ENCODE measurements at regions not wholly inside any gene's neighbourhood (a gene's known extent, or its start where the extent isn't known, plus 50 kb on each side); places are given as distances from the start of the nearest gene placed in this dataset.

DNA sequence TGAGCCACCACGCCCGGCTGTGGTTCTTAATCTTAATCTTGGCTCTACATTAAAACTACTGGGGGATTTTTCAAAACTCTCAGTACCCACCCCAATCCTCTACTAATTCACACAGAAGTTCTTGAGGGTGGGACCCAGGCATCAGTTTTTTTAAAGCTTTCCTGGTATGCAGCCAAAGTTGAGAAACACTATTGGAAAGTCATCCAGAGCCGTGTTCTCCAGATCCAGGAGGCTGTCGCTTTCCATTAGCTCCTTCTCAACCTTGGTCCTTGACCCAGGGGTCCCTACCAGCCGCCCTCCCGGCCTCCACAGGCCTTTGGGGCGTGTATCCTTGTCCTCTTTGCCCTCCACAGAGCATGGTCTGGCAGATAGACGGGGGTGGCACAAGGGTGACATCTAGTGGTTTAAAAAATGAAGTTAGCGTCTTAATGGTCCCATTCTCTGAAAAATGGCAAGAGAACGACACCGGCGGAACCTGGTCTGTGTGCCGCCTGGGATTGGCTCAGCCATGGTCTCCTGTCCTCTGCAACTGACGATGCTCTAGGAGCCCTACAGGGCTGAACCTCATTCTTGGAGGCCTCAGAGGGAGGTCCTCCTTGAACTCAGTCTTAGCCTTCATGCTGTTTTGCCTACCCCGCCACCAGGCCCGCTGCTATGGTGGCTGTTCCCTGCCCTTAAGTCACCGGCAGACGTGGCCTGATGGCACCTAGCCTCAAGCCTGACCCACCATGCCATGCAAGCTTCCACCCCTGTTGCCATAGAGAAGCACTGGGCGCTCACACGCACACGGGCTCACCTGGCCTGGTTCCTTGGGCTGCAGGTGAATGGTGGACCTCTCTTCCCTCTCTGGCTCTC, 152.0 kb upstream of the SYN3 start:
- Mint-ChIP-seq H3K4me3 (ENCODE audit: unreplicated experiment) (no peak overlapping the region), H3K9me3 (ENCODE audit: unreplicated experiment) (no peaks in the 10 kb centered on the region), H3K4me1 (ENCODE audit: unreplicated experiment) (no peaks in the 10 kb centered on the region), H3K27me3 (ENCODE audit: unreplicated experiment) (peaks cover 6% of the 10 kb centered on the region), H3K36me3 (ENCODE audit: unreplicated experiment) (no peaks in the 10 kb centered on the region), H3K27ac (ENCODE audit: unreplicated experiment) (no peak overlapping the region)
- TF ChIP-seq, protein P1, sequence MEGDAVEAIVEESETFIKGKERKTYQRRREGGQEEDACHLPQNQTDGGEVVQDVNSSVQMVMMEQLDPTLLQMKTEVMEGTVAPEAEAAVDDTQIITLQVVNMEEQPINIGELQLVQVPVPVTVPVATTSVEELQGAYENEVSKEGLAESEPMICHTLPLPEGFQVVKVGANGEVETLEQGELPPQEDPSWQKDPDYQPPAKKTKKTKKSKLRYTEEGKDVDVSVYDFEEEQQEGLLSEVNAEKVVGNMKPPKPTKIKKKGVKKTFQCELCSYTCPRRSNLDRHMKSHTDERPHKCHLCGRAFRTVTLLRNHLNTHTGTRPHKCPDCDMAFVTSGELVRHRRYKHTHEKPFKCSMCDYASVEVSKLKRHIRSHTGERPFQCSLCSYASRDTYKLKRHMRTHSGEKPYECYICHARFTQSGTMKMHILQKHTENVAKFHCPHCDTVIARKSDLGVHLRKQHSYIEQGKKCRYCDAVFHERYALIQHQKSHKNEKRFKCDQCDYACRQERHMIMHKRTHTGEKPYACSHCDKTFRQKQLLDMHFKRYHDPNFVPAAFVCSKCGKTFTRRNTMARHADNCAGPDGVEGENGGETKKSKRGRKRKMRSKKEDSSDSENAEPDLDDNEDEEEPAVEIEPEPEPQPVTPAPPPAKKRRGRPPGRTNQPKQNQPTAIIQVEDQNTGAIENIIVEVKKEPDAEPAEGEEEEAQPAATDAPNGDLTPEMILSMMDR (IDR thresholded peaks at IDR 0.05), result peak; percentile 63
- DNase-seq (ENCODE audit: extremely low spot score, unreplicated experiment), result no peak

DNA sequence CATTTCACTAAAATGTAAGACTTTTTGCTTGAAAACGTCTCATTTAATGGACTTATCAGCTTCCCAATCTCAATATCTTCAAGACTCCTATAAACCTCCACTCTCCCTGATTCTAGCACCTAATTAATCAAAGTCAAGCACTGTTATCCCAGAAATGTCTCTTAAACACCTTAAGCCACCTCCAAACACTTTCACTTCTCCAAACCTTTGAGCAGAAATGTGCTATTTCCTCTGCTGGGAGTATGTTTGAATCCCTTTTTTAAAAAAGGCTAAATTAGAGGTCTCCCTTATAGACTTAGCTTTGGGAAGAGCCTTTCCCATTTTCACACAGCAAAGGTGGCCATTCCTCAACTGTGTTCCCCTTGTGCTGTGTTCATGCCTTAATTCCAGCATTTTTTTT, 146.2 kb upstream of the SYN3 start:
- H3K27me3 Mint-ChIP-seq (ENCODE audit: unreplicated experiment), result peaks cover 12% of the 10 kb centered on the region
- no peaks in the 10 kb centered on the region for H3K9me3 Mint-ChIP-seq (ENCODE audit: unreplicated experiment)

DNA sequence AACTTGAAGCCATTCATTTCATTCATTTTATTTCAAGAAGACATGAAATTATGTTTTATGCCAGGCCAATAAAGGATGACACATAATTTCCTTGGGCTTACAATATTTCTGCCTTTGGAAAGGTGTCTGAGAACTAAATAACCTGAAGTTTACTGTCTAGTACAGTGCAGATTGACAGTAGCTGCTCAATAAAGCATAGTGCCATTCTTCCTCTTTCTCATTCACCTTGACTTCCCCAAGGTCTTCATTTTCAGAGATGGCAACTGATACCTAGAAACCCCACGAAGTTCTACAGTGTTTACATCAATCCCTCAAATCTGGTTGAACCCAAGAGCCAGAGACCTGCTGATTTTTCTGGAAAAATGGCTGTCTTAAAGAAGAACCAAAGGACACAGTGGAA, 144.3 kb upstream of the SYN3 start:
- H3K4me3 Mint-ChIP-seq (ENCODE audit: unreplicated experiment), result no peak overlapping the region
- no peaks in the 10 kb centered on the region for H3K4me1 Mint-ChIP-seq (ENCODE audit: unreplicated experiment)
- H3K27me3 Mint-ChIP-seq (ENCODE audit: unreplicated experiment), result peaks cover 16% of the 10 kb centered on the region
- H3K9me3 Mint-ChIP-seq (ENCODE audit: unreplicated experiment), result peaks cover 4% of the 10 kb centered on the region
- no peak overlapping the region for H3K27ac Mint-ChIP-seq (ENCODE audit: unreplicated experiment)
- TF ChIP-seq, protein P1 (IDR thresholded peaks at IDR 0.05), result no peak
- DNase-seq (ENCODE audit: extremely low spot score, unreplicated experiment), result no peak
- H3K36me3 Mint-ChIP-seq (ENCODE audit: unreplicated experiment), result no peaks in the 10 kb centered on the region

More for the DNA sequence above, 146.2 kb upstream of the SYN3 start:
- TF ChIP-seq, protein P1 (IDR thresholded peaks at IDR 0.05), result no peak
- H3K27ac Mint-ChIP-seq (ENCODE audit: unreplicated experiment), result no peak overlapping the region
- H3K4me1 Mint-ChIP-seq (ENCODE audit: unreplicated experiment), result no peaks in the 10 kb centered on the region
- H3K36me3 Mint-ChIP-seq (ENCODE audit: unreplicated experiment), result no peaks in the 10 kb centered on the region
- DNase-seq (ENCODE audit: extremely low spot score, unreplicated experiment), result no peak
- no peak overlapping the region for H3K4me3 Mint-ChIP-seq (ENCODE audit: unreplicated experiment)

DNA sequence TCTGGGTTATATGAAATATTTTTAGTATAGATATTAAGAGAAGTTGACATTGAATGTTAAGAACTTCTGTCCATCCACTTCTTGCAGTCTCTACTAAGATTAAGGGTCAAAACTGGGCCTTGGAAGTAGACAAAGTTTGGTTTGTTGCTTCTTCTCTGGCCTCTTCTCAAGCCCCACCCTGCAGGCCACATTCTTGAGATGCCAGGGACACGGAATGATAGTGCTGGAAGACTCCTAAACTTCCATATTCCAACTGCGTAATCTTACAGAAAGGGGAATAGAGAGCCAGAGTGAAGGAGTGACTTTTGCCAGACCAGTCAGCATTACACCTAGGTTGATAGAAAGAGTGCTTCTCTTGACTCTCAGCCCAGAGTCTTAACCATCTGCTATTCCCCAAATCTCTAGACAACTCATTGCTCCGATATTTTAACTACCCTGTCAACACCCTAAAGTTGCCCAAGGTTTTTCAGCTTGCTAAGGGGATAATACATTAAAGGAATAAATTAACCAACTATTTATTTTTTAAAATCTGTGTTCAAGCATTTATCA, 136.4 kb upstream of the SYN3 start:
- peaks cover 7% of the 10 kb centered on the region for H3K27me3 Mint-ChIP-seq (ENCODE audit: unreplicated experiment)
- TF ChIP-seq, protein P1 (IDR thresholded peaks at IDR 0.05), result no peak
- H3K4me3 Mint-ChIP-seq (ENCODE audit: unreplicated experiment), result no peak overlapping the region
- DNase-seq (ENCODE audit: extremely low spot score, unreplicated experiment), result no peak
- H3K4me1 Mint-ChIP-seq (ENCODE audit: unreplicated experiment), result no peaks in the 10 kb centered on the region
- peaks cover 4% of the 10 kb centered on the region for H3K9me3 Mint-ChIP-seq (ENCODE audit: unreplicated experiment)
- no peaks in the 10 kb centered on the region for H3K36me3 Mint-ChIP-seq (ENCODE audit: unreplicated experiment)
- H3K27ac Mint-ChIP-seq (ENCODE audit: unreplicated experiment), result no peak overlapping the region

DNA sequence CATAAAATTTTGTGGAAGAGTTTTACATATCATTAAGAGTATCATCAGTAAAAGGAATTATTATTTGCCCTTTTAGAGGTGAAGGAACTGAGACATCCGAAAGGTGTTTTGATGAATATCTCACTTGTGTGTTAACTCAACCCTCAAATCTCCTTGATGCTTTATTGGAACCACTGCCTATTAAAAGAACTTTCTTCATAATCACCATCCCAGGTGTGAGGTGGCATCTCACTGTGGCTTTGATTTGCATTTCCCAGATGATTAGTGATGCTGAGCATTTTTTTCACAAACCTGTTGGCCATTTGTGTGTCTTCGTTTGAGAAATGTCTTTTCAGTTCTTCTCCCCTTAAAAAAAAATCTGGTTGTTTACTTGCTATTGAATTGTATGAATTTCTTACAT, 134.0 kb upstream of the SYN3 start:
- Mint-ChIP-seq H3K27me3 (ENCODE audit: unreplicated experiment) (peaks cover 3% of the 10 kb centered on the region), H3K27ac (ENCODE audit: unreplicated experiment) (no peak overlapping the region), H3K4me3 (ENCODE audit: unreplicated experiment) (no peak overlapping the region), H3K36me3 (ENCODE audit: unreplicated experiment) (no peaks in the 10 kb centered on the region), H3K4me1 (ENCODE audit: unreplicated experiment) (no peaks in the 10 kb centered on the region), H3K9me3 (ENCODE audit: unreplicated experiment) (peaks cover 4% of the 10 kb centered on the region)
- no peak for DNase-seq (ENCODE audit: extremely low spot score, unreplicated experiment)
- TF ChIP-seq, protein P1 (IDR thresholded peaks at IDR 0.05), result no peak
